ENCODE measurements at regions not wholly inside any gene's neighbourhood (a gene's known extent, or its start where the extent isn't known, plus 50 kb on each side); places are given as distances from the start of the nearest gene placed in this dataset.

DNA sequence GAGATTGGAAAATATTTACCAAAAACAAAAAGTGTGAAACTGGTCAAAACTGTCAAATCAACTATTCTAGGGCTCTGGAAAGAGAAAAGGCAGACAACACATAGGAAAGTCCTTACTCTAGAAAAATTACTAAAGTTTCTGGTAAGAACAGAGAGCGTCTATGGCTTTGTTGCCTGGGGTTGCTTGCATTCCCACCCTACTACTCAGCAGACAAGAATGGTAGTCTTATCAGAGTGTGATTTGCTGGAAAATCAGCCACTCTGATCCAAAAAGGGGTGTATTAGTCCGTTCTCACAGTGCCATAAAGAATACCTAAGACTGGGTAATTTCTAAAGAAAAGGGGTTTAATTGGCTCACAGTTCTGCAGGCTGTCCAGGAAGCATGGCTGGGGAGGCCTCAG is 50.3 kb upstream of the CDH20 start:
- DNase-seq = no peak

All from right hindlimb (tissue), 1 donor.